CD14-positive monocyte (primary cell): ENCODE measurements at regions not wholly inside any gene's neighbourhood (a gene's known extent, or its start where the extent isn't known, plus 50 kb on each side); places are given as distances from the start of the nearest gene placed in this dataset.

Source experiments
- DNase-seq, 3 donors: peaks; one replicate each; pipeline ENCODE4 v3.0.0-alpha.2; 2011 to 2022
- H2AFZ ChIP-seq: 2 replicates; pipeline ENCODE4 v1.6.0; 2012; ENCODE audit warnings: mild to moderate bottlenecking, low read depth, low read length, inconsistent platforms; ENCODE audit not compliant: insufficient read depth, poor library complexity, severe bottlenecking
- H3K27ac ChIP-seq, 2 donors: 1 replicate in 1 of 2; 2 replicates in 1 of 2; pipeline ENCODE4 v1.5.1; 2012 to 2013; ENCODE audit warnings: low read length in 2 of 2, control low read depth in 1 of 2, inconsistent platforms in 1 of 2, low read depth in 1 of 2, mild to moderate bottlenecking in 1 of 2
- H3K27me3 ChIP-seq, 2 donors: one replicate each; pipeline versions ENCODE4 v1.6.0 to v1.6.1; 2011 to 2013; ENCODE audit warnings: low read length in 2 of 2; ENCODE audit not compliant: control insufficient read depth in 2 of 2, insufficient read depth in 2 of 2
- H3K36me3 ChIP-seq, 2 donors: replicated peaks in 1 of 2; 1 replicate in 1 of 2; 2 replicates in 1 of 2; pipeline versions ENCODE4 v1.5.1 to v1.6.1; 2012 to 2013; ENCODE audit warnings: low read length in 2 of 2, control low read depth in 1 of 2, inconsistent platforms in 1 of 2, mild to moderate bottlenecking in 1 of 2; ENCODE audit not compliant: insufficient read depth in 2 of 2, control insufficient read depth in 1 of 2
- H3K4me1 ChIP-seq, 2 donors: 1 replicate in 1 of 2; 2 replicates in 1 of 2; pipeline versions ENCODE4 v1.5.1 to v1.6.1; 2012 to 2013; ENCODE audit warnings: low read length in 2 of 2, control low read depth in 1 of 2, inconsistent platforms in 1 of 2, mild to moderate bottlenecking in 1 of 2, moderate library complexity in 1 of 2; ENCODE audit not compliant: insufficient read depth in 2 of 2, control insufficient read depth in 1 of 2
- H3K4me2 ChIP-seq: replicated peaks from 2 replicates; pipeline ENCODE3; 2012; ENCODE audit warnings: low read length, moderate library complexity, mild to moderate bottlenecking; ENCODE audit not compliant: poor library complexity, severe bottlenecking; ENCODE audit errors: extremely low read depth
- H3K4me3 ChIP-seq, 3 experiments: fragments of 200-600 bp in 1 of 3; sonication (generic) in 1 of 3; replicated peaks in 1 of 3; 1 replicate in 2 of 3; 2 replicates in 1 of 3; pipeline ENCODE4 v1.5.1; 2011 to 2013; ENCODE audit warnings: low read length in 3 of 3, mild to moderate bottlenecking in 3 of 3, control low read depth in 2 of 3, low read depth in 2 of 3, inconsistent platforms in 1 of 3, moderate library complexity in 1 of 3
- H3K79me2 ChIP-seq: 2 replicates; pipeline ENCODE4 v1.6.0; 2012; ENCODE audit warnings: mild to moderate bottlenecking, control low read depth, inconsistent platforms, low read length, moderate library complexity; ENCODE audit not compliant: insufficient read depth
- H3K9ac ChIP-seq: 2 replicates; pipeline ENCODE4 v1.6.0; 2017; ENCODE audit warnings: low read length, mild to moderate bottlenecking; ENCODE audit not compliant: insufficient read depth, poor library complexity, severe bottlenecking
- H3K9me3 ChIP-seq, 2 donors: replicated peaks in 1 of 2; 1 replicate in 1 of 2; 2 replicates in 1 of 2; pipeline versions ENCODE4 v1.5.1 to v1.6.1; 2012 to 2013; ENCODE audit warnings: low read length in 2 of 2, control low read depth in 1 of 2; ENCODE audit not compliant: control insufficient read depth in 1 of 2, insufficient read depth in 1 of 2
- H4K20me1 ChIP-seq: 2 replicates; pipeline ENCODE4 v1.6.0; 2012; ENCODE audit warnings: mild to moderate bottlenecking, low read length, control low read depth, moderate library complexity; ENCODE audit not compliant: insufficient read depth
- H3K27ac Mint-ChIP-seq, 7 donors: one replicate each; pipeline ENCODE4 v1.8.0; 2020; ENCODE audit warnings: mild to moderate bottlenecking in 7 of 7, mixed read lengths in 7 of 7, moderate library complexity in 6 of 7, inconsistent platforms in 2 of 7
- H3K27me3 Mint-ChIP-seq, 3 donors: one replicate each; pipeline ENCODE4 v1.8.0; 2021 to 2022; ENCODE audit warnings: low read depth in 3 of 3, mild to moderate bottlenecking in 3 of 3, mixed read lengths in 3 of 3, moderate library complexity in 3 of 3, inconsistent platforms in 1 of 3
- H3K36me3 Mint-ChIP-seq, 2 donors: one replicate each; pipeline ENCODE4 v1.8.0; 2020; ENCODE audit warnings: mixed read lengths in 2 of 2, inconsistent platforms in 1 of 2, mild to moderate bottlenecking in 1 of 2
- H3K4me1 Mint-ChIP-seq: one replicate; pipeline ENCODE4 v1.8.0; 2020; ENCODE audit warnings: mild to moderate bottlenecking, mixed read lengths
- H3K4me3 Mint-ChIP-seq, 2 donors: one replicate each; pipeline ENCODE4 v1.8.0; 2020; ENCODE audit warnings: mild to moderate bottlenecking in 2 of 2, mixed read lengths in 2 of 2, moderate library complexity in 1 of 2
- H3K9me3 Mint-ChIP-seq, 7 donors: one replicate each; pipeline ENCODE4 v1.8.0; 2020 to 2022; ENCODE audit warnings: mixed read lengths in 7 of 7, mild to moderate bottlenecking in 6 of 7, moderate library complexity in 6 of 7, inconsistent platforms in 2 of 7
- WGBS: methylation state at CpG from one replicate; pipeline ENCODE4 v1.1.5; 2013; ENCODE audit warnings: missing lambda C conversion rate; ENCODE audit not compliant: insufficient coverage; 5-methylcytosine and 5-hydroxymethylcytosine counted together
- intact Hi-C, 2 donors: fragments of 100-400 bp; cut with micrococcal nuclease; formaldehyde crosslinking; loops; one replicate each; pipeline versions ENCODE4 v1.15.0 to v1.15.1; 2023
- TF ChIP-seq, protein P1 (sequence below): fragments of 200-600 bp; IDR thresholded peaks from one replicate; pipeline ENCODE4 v1.8.0; 2022; ENCODE audit warnings: antibody characterized with exemption, mild to moderate bottlenecking

DNA sequence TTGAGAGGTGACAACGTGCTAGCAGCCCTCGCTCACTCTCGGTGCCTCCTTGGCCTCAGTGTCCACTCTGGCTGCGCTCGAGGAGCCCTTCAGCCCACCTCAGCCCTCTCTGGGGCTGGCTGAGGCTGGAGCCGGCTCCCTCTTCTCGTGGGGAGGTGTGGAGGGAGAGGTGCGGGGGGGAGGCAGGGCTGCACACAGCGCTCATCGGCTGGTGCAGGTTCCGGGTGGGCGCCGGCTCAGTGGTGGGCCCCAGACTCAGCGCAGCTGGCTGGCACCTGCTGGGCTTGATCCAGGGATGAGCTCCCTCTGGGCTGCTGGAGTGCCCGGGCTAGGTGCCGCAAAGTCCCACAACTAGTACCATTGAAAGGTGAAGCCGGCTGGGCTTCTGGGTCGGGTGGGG is 957.8 kb upstream of the GJE1 start:
- 93% methylated on average over 10 of the region's 18 CpGs for WGBS
- Histone ChIP-seq H4K20me1 (no peaks in the 10 kb centered on the region), H3K36me3 (no peaks in the 10 kb centered on the region), H3K27ac (no peak overlapping the region), H3K27me3 (no peaks in the 10 kb centered on the region), H3K79me2 (no peaks in the 10 kb centered on the region), H3K4me3 (no peak overlapping the region), H3K9ac (no peak overlapping the region), H2AFZ (no peak overlapping the region), H3K9me3 (peaks cover 19 to 33% of the 10 kb centered on the region in 2 donors), H3K4me1 (no peaks in the 10 kb centered on the region), H3K4me2 (no peak overlapping the region)
- intact Hi-C loops: no loop called here
- no peaks in the 10 kb centered on the region for H3K27me3 Mint-ChIP-seq
- DNase-seq: no peak
- H3K36me3 Mint-ChIP-seq: no peaks in the 10 kb centered on the region
- H3K9me3 Mint-ChIP-seq: peaks cover 11 to 43% (median 22%) of the 10 kb centered on the region in 7 donors
- no peaks in the 10 kb centered on the region for H3K4me1 Mint-ChIP-seq
- TF ChIP-seq, protein P1, sequence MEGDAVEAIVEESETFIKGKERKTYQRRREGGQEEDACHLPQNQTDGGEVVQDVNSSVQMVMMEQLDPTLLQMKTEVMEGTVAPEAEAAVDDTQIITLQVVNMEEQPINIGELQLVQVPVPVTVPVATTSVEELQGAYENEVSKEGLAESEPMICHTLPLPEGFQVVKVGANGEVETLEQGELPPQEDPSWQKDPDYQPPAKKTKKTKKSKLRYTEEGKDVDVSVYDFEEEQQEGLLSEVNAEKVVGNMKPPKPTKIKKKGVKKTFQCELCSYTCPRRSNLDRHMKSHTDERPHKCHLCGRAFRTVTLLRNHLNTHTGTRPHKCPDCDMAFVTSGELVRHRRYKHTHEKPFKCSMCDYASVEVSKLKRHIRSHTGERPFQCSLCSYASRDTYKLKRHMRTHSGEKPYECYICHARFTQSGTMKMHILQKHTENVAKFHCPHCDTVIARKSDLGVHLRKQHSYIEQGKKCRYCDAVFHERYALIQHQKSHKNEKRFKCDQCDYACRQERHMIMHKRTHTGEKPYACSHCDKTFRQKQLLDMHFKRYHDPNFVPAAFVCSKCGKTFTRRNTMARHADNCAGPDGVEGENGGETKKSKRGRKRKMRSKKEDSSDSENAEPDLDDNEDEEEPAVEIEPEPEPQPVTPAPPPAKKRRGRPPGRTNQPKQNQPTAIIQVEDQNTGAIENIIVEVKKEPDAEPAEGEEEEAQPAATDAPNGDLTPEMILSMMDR: no peak
- H3K27ac Mint-ChIP-seq: no peak overlapping the region
- H3K4me3 Mint-ChIP-seq: no peak overlapping the region

DNA sequence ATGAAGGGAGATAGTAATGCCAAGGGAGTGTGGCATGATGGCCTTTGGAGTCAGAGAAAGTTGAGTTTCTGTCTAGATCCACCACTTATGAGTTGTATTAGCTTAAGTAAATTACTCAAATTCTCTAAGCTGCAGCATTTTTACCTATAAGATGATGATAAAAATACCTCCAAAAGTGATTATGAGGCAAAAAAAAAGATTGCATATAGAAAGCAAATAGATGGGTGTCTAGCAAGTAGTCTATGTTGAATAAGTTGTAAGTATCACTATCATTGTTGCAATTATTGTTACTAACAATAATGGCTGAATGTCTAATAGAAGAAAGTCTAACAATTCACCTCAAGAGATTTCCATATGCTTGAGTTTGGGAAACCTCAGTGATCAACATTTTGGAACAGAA is 959.2 kb upstream of the GJE1 start:
- no peak overlapping the region for H3K9ac ChIP-seq
- DNase-seq: no peak
- no peaks in the 10 kb centered on the region for H3K27me3 Mint-ChIP-seq
- H3K36me3 ChIP-seq: no peaks in the 10 kb centered on the region
- H3K4me1 Mint-ChIP-seq: no peaks in the 10 kb centered on the region
- intact Hi-C loops: no loop called here
- H3K4me1 ChIP-seq: no peaks in the 10 kb centered on the region
- H3K79me2 ChIP-seq: no peaks in the 10 kb centered on the region
- H3K36me3 Mint-ChIP-seq: no peaks in the 10 kb centered on the region
- no peak overlapping the region for H3K4me3 Mint-ChIP-seq
- H3K27me3 ChIP-seq: no peaks in the 10 kb centered on the region
- H3K4me3 ChIP-seq: no peak overlapping the region
- TF ChIP-seq, protein P1: no peak
- H3K27ac ChIP-seq: no peak overlapping the region
- peaks cover 20 to 35% of the 10 kb centered on the region in 2 donors for H3K9me3 ChIP-seq
- H3K27ac Mint-ChIP-seq: no peak overlapping the region
- peaks cover 10 to 40% (median 23%) of the 10 kb centered on the region in 7 donors for H3K9me3 Mint-ChIP-seq
- no peak overlapping the region for H2AFZ ChIP-seq
- H4K20me1 ChIP-seq: no peaks in the 10 kb centered on the region
- H3K4me2 ChIP-seq: no peak overlapping the region
